HG02943 (cell line): ENCODE measurements at regions not wholly inside any gene's neighbourhood (a gene's known extent, or its start where the extent isn't known, plus 50 kb on each side); places are given as distances from the start of the nearest gene placed in this dataset.

Experiments used
- ATAC-seq: cut with Tn5 transposase; IDR thresholded peaks from one replicate; pipeline ENCODE4 v1.9.1; 2021; ENCODE audit warnings: mild to moderate bottlenecking, low read depth, moderate library complexity; ENCODE audit not compliant: unreplicated experiment

DNA sequence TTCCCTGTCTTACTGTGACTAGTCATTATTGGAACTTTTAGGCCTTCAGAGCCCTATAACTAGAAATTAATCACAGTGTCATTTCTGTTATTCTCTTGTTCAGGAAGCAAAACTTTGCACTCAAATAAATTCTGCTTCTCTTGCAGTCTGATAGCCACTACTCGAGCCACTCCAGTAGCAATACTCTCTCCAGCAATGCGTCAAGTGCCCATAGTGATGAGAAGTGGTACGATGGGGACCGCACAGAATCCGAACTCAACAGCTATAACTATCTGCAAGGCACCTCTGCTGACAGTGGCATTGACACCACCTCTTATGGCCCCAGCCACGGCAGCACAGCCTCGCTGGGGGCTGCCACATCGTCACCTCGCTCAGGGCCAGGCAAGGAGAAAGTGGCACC is 223.2 kb upstream of the RGS6 start:
- no peak for ATAC-seq

GRCh38 chr14:71709987-71710386 is 222.2 kb upstream of the RGS6 start:
- ATAC-seq, result no peak

DNA sequence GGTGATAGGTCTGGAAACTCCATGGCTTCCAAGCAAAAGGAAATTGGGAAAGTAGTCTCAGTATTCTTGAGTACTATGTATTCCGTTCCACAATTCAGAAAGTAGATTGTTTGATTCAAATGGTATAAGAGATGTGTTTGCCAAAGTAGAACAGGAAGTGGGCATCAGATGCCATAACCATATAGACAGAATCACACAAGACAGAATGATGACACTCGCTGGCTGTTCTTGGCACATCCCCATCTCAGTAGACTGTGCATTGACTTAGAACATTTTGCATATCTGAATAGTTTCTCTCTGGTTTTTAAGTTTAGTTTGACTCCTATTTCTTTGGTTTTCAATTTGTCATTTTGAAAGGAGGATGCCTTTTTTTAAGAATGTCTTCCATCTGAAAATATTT is 221.1 kb upstream of the RGS6 start:
- ATAC-seq, result no peak

DNA sequence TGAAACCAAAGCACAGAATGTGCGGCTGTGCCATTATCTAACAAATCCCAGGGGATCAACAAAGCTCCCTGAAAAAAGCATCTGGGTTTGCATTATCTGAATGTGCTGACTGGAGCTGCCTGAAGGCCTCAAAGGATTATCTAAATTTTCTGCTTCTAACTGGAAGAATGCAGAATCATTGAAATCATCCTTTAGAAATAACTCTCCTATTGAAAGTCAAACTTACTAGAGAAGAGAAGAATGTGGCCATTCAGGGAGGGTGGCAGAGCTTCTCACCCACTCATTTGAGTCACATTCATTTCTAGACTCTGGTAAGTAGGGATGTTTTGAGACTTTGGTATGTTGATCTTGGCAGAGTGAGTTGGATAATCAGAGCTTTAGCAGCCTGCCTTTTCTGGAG is 220.6 kb upstream of the RGS6 start:
- no peak for ATAC-seq

GRCh38 chr14:71712478-71712877 is 219.8 kb upstream of the RGS6 start:
- no peak for ATAC-seq

DNA sequence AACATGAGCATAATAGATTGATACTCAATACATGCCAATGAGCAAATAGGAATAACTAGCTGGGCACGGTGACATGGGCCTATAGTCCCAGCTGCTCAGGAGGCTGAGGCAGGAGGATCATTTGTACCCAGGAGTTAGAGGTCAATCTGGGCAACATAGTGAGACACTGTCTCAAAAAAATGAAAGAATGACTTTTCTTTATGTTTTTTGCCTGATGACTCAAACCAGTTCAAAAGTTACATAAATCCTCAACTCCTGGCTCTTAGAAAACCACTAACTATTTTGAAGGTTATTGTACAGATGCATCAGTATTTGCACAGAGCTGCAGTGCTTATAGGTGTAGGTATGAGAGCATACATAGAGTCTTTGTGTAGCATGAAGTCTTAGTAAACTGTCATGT is 219.2 kb upstream of the RGS6 start:
- no peak for ATAC-seq

GRCh38 chr14:71713451-71713850 is 218.8 kb upstream of the RGS6 start:
- no peak for ATAC-seq

DNA sequence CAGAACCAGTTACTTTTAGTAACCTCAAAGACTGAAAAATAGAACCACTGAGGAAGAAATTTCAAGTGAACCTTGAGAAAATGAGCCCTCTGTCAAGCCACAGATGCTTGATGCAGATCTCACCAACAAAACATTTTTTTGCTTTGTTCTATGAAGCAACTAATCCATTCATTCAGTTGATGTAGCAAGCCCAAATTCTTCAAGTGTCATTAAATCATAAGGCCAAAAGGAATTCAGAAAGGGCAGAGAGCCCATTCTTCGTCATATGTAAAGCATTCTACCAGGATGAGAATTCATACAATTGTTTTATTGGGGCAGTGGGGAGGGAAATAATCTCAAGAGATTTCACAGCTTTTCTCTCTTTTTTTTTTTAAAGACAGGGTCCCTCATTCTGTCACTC is 218.0 kb upstream of the RGS6 start:
- no peak for ATAC-seq

DNA sequence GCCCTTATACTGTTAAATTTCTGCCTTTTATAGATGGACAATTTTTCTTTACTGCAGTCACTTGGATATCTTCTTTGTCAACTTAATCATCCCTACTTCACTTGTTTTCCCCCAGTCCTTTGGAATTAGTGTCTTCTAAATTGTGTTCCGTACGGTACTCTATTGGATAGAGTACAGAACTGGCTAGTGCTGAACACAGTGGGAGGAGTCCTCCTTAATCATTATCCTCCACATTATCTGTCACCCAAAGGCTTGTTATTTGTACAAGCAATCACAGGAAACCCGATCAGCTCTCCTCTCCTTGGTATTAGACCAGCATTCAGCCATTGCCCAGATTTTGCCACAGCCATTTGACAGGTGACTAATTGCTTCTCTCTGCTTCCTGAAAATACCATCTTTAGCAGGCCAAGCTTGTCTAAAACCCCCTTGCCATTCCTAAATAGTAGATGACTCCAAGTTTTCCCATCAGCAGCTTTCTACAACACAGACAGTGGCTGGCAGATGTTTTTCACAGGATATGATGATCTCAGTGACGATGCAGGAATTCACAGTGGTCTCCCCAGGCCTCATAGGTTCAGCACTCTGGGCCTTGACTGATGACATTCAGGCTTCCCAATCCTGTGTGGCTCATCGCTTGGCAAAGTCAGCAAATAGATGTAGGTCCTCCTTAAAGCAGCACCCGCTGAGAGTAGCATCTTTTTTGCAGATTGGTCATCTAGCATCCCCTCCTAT is 216.0 kb upstream of the RGS6 start:
- no peak for ATAC-seq

DNA sequence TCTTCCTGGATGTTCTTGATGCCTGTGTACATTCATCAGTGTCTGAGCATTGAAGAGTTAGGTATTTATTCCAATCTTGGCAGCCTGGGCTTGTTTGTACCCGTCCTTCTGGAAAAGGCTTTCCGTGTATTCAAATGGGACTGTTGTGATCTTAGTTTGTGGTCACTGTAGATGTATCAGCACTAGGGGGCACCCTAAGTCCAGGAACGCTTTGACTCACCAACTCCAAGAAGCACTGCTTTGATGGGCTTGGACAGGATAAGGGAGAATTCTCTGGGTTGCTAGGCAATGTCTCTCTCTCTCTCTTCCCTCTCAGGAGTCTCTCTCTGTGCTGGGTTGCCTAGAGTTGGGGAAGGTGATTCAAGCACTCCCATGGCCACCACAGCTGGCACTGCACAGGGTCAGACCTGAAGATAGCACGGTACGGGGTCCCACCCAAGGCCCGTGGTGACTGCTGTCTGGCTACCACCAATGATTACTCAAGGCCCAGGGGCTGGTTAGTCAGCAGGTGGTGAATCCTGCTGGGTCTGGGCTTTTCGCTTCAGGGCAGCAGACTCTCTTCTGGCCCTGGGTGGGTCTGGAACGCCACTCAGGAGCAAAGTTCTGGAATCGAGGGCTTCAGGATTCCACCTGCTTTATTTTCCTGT is 211.1 kb upstream of the RGS6 start:
- ATAC-seq, result no peak

GRCh38 chr14:71721791-71722190 is 210.4 kb upstream of the RGS6 start:
- no peak for ATAC-seq

- ATAC-seq, result no peak
Measured at GRCh38 chr14:71722885-71723284, 209.3 kb upstream of the RGS6 start.

DNA sequence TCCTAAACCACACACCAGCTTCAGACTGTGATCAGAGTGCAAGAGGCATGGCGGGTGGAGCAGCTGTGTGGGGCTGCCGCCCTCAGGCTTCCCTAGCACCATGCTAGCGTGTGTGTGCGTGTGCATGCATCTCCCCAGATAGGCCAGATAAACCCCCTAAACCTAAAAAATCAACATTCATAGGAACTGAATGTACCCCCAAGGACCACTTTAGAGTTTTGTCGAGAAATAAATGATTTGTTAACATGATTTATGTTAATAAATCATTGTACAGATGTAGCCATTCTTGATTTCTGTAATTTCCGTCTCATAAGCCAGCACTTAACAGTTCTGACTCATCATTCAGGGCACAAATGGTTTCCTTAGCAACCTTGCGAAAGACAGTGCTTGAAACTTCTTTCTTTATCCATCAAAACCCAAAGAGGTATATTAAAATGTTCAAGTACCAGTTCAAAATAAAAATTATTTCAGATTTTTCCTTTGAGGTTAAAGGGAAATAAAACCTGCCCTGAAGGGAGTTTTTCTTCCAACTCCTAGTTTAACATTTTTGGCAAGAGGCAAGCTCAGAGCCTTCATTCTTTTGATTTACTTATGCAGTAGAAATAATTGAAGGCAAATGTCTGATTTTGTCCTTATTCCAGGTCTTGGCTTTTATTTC is 206.2 kb upstream of the RGS6 start:
- ATAC-seq, result no peak

DNA sequence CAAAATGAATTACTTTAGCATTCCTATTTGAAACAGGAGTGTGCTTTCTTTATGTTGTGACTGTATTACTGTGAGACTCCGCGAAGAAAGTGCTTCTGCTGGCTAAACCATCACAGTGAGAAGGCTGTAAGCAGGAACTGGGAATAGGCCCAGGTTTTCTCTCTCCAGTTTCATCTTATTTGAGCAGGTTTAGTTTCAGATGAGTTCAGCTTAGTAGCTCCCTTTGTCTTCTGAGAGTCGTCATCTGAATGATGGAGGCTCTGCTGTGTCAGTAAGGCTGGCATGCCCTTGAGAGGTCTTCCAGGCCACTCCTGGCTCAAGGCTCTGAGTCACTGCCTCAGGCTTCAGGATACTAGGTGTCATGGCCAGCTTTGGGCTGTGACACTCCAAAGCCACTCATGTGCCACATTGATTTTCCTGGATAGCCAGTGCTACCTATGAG is 205.6 kb upstream of the RGS6 start:
- no peak for ATAC-seq

DNA sequence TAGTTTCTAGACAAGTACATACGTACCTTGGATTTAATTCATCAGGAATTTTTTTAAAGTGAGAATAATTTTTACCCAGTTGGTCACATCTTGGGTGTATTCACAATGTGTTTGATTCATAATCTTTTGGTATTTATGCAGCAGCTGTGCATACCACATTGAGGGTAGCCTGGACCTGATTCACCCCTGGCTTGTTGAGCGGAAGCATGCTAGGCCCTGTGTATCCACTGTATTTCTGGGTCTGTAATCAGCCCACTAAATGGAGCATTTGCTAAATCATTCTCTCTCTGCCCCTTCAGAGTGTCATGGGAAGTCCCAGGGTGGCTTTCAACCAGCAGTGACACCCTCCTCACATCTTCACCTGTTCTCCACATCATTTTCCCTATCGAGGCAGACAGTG is 203.8 kb upstream of the RGS6 start:
- ATAC-seq, result no peak

DNA sequence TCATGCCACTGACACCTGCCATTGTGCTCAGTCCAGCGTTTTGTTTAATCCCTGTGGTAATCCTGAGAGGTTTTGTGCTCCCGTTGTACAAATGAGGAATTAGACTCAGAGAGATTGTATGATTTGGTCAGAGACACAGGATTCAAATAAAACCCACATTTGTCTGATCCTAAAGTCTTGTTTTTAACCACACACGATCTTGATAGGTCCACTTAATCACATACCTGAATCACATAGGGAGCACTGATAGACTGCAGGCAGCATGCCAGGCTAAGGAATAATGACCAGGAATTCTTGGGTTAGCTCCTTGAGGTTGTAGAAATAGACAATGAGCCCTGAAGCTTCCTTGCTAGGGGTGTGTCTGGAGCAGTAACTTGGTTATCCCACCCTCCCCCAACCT is 202.6 kb upstream of the RGS6 start:
- ATAC-seq, result no peak

DNA sequence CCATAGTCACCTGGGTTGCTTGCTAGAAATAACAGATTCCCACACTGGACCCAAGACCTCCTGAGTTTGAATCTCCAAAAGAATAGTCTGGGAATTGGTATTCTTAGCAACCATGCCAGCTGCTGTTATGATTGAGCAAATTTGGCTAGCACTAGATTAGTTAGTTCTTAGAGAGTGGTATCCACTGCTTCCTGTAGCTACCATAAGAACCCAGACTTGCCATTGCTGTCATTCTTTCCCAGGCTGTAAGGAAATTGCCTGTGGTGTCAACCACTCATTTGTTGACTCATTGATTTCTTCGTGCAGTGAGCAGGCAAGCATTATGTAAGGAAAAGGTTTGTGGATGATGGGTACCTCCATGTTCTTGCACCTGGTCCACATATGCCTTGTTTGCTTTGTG is 201.8 kb upstream of the RGS6 start:
- no peak for ATAC-seq

- ATAC-seq, result no peak
Measured at GRCh38 chr14:71731096-71731495, 201.1 kb upstream of the RGS6 start.

- no peak for ATAC-seq
Measured at GRCh38 chr14:71733210-71733883, 198.9 kb upstream of the RGS6 start.

- no peak for ATAC-seq
Measured at GRCh38 chr14:71734076-71734475, 198.2 kb upstream of the RGS6 start.

GRCh38 chr14:71734885-71735284 is 197.3 kb upstream of the RGS6 start:
- ATAC-seq, result no peak
